NCI-H82 treated with DMSO at 0.1 percent for 48 hours (cell line): ENCODE measurements at regions not wholly inside any gene's neighbourhood (a gene's known extent, or its start where the extent isn't known, plus 50 kb on each side); places are given as distances from the start of the nearest gene placed in this dataset.
"Not testable (repeated sequence)": the region's sequence is repeated elsewhere in the genome, so short reads cannot be mapped to it uniquely, and the experiment has no call there.

Experiments
- DNase-seq: peaks from one replicate; lab custom pipeline; 2025; ENCODE audit not compliant: unreplicated experiment; lab: John Stamatoyannopoulos, UW

- no peak for DNase-seq
Measured at GRCh38 chr12:115898670-115899069, 378.8 kb downstream of the MED13L start.

GRCh38 chr12:115897729-115898128 lies 379.8 kb downstream of the MED13L start:
- no peak for DNase-seq

- no peak for DNase-seq
Measured at GRCh38 chr12:115895247-115895646, 382.2 kb downstream of the MED13L start.

GRCh38 chr12:115891556-115892164 lies 385.8 kb downstream of the MED13L start:
- DNase-seq = no peak

- no peak for DNase-seq
Measured at GRCh38 chr12:115886666-115887065, 390.8 kb downstream of the MED13L start.

- no peak for DNase-seq
Measured at GRCh38 chr12:115885040-115885690, 392.3 kb downstream of the MED13L start.

- no peak for DNase-seq
Measured at GRCh38 chr12:115882936-115883335, 394.6 kb downstream of the MED13L start.

- no peak for DNase-seq
Measured at GRCh38 chr12:115880238-115880637, 397.3 kb downstream of the MED13L start.

GRCh38 chr12:115879354-115879753 lies 398.1 kb downstream of the MED13L start:
- DNase-seq = no peak

GRCh38 chr12:115873451-115874082 lies 403.9 kb downstream of the MED13L start:
- DNase-seq = no peak

- DNase-seq = no peak
Measured at GRCh38 chr12:115872919-115873357, 404.6 kb downstream of the MED13L start.

GRCh38 chr12:115872212-115872611 lies 405.3 kb downstream of the MED13L start:
- DNase-seq = peak; percentile 14

GRCh38 chr12:115871714-115872113 lies 405.8 kb downstream of the MED13L start:
- DNase-seq = peak; percentile 84

- DNase-seq = peak; percentile 97
Measured at GRCh38 chr12:115870510-115870909, 407.0 kb downstream of the MED13L start.

GRCh38 chr12:115870021-115870420 lies 407.5 kb downstream of the MED13L start:
- DNase-seq = no peak

GRCh38 chr12:115869604-115870003 lies 407.9 kb downstream of the MED13L start:
- no peak for DNase-seq

GRCh38 chr12:115868624-115869023 lies 408.9 kb downstream of the MED13L start:
- DNase-seq = no peak

- no peak for DNase-seq
Measured at GRCh38 chr12:115867854-115868253, 409.6 kb downstream of the MED13L start.

GRCh38 chr12:115866909-115867525 lies 410.5 kb downstream of the MED13L start:
- DNase-seq = no peak

- DNase-seq = not testable (repeated sequence)
Measured at GRCh38 chr12:115866281-115866680, 411.2 kb downstream of the MED13L start.

- no peak for DNase-seq
Measured at GRCh38 chr12:115864396-115864795, 413.1 kb downstream of the MED13L start.

GRCh38 chr12:115860619-115861018 lies 416.9 kb downstream of the MED13L start:
- no peak for DNase-seq
